H1 (cell line): ENCODE measurements at regions not wholly inside any gene's neighbourhood (a gene's known extent, or its start where the extent isn't known, plus 50 kb on each side); places are given as distances from the start of the nearest gene placed in this dataset.

Experiments
- BRCA1 ChIP-seq: IDR thresholded peaks from 2 replicates; pipeline ENCODE4 v1.6.1; 2012; ENCODE audit warnings: low read depth, low read length, improper control_type of control experiment
- CHD1 ChIP-seq: IDR thresholded peaks from 2 replicates; pipeline ENCODE4 v1.6.1; 2012; ENCODE audit warnings: low read depth, low read length, improper control_type of control experiment
- CTBP2 ChIP-seq: IDR thresholded peaks from 2 replicates; pipeline ENCODE4 v1.7.0; 2011; ENCODE audit warnings: borderline replicate concordance, mild to moderate bottlenecking, moderate library complexity, mixed read lengths, low read length; ENCODE audit not compliant: insufficient read depth, insufficient read length
- RBBP5 ChIP-seq: IDR thresholded peaks from 2 replicates; pipeline ENCODE4 v1.7.1; 2012; ENCODE audit warnings: low read depth, mild to moderate bottlenecking, inconsistent platforms, low read length, moderate library complexity, borderline replicate concordance
- SIX5 ChIP-seq: IDR thresholded peaks from 2 replicates; pipeline ENCODE4 v1.6.1; 2011; ENCODE audit warnings: mild to moderate bottlenecking, low read depth, low read length
- SP2 ChIP-seq: IDR thresholded peaks from 2 replicates; pipeline ENCODE4 v1.6.1; 2012; ENCODE audit warnings: mild to moderate bottlenecking, low read length, inconsistent platforms
- TEAD4 ChIP-seq: IDR thresholded peaks from 2 replicates; pipeline ENCODE4 v1.6.1; 2012; ENCODE audit warnings: low read depth, low read length, inconsistent platforms, mixed read lengths
- TF ChIP-seq, protein P1 (sequence below): fragments of 300-600 bp; sonication (generic); IDR thresholded peaks from 2 replicates; pipeline ENCODE4 v1.7.1; 2012; ENCODE audit warnings: low read length, moderate library complexity, mild to moderate bottlenecking, inconsistent platforms; ENCODE audit not compliant: insufficient replicate concordance
- TF ChIP-seq, protein P2 (sequence below): IDR thresholded peaks from 2 replicates; pipeline ENCODE4 v1.6.1; 2011; ENCODE audit warnings: low read length, improper control_type of control experiment

DNA sequence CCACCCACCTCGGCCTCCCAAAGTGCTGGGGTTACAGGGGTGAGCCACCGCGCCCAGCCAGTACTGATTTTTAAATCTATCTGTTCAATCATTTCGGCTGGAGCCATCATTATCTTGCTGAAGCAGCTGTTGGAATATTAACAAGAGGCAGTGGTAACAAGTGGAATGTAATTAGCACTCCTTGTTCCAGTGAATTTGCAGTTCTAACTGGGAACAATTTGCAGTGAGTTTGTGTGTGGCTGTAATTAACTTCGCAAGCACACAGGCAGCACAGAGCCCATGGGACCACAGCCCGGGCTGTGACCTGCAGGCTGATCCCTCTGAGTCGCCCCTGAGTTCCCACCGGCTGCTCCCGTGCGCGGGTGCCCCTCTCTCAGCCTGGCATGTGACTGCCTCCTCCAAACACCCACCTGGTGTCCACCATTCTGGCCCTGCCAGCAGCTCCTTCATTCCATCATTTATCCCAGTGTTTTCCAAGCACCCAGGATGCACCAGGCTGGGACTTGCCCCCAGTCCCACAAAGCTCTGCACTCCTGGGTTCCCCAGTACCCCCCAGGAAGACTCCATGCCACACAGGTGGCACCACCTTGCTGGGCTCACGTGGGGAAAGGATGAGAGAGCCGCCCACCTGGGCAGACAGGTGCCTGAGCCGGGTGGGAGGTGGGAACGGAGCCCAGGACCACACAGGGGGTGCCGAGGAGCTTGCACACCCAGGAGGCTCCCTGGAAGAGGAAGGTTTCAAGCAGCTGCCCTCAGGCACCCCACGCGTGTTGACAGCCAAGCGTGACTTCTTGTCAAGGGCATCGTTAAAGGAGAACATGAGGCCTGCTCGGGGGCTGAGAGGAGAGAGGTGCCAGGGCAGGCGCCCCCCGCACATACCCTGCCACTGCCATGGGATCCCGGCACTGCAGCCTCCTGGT is 75.2 kb downstream of the YTHDF1 start (continued):
- TF ChIP-seq, protein P1, sequence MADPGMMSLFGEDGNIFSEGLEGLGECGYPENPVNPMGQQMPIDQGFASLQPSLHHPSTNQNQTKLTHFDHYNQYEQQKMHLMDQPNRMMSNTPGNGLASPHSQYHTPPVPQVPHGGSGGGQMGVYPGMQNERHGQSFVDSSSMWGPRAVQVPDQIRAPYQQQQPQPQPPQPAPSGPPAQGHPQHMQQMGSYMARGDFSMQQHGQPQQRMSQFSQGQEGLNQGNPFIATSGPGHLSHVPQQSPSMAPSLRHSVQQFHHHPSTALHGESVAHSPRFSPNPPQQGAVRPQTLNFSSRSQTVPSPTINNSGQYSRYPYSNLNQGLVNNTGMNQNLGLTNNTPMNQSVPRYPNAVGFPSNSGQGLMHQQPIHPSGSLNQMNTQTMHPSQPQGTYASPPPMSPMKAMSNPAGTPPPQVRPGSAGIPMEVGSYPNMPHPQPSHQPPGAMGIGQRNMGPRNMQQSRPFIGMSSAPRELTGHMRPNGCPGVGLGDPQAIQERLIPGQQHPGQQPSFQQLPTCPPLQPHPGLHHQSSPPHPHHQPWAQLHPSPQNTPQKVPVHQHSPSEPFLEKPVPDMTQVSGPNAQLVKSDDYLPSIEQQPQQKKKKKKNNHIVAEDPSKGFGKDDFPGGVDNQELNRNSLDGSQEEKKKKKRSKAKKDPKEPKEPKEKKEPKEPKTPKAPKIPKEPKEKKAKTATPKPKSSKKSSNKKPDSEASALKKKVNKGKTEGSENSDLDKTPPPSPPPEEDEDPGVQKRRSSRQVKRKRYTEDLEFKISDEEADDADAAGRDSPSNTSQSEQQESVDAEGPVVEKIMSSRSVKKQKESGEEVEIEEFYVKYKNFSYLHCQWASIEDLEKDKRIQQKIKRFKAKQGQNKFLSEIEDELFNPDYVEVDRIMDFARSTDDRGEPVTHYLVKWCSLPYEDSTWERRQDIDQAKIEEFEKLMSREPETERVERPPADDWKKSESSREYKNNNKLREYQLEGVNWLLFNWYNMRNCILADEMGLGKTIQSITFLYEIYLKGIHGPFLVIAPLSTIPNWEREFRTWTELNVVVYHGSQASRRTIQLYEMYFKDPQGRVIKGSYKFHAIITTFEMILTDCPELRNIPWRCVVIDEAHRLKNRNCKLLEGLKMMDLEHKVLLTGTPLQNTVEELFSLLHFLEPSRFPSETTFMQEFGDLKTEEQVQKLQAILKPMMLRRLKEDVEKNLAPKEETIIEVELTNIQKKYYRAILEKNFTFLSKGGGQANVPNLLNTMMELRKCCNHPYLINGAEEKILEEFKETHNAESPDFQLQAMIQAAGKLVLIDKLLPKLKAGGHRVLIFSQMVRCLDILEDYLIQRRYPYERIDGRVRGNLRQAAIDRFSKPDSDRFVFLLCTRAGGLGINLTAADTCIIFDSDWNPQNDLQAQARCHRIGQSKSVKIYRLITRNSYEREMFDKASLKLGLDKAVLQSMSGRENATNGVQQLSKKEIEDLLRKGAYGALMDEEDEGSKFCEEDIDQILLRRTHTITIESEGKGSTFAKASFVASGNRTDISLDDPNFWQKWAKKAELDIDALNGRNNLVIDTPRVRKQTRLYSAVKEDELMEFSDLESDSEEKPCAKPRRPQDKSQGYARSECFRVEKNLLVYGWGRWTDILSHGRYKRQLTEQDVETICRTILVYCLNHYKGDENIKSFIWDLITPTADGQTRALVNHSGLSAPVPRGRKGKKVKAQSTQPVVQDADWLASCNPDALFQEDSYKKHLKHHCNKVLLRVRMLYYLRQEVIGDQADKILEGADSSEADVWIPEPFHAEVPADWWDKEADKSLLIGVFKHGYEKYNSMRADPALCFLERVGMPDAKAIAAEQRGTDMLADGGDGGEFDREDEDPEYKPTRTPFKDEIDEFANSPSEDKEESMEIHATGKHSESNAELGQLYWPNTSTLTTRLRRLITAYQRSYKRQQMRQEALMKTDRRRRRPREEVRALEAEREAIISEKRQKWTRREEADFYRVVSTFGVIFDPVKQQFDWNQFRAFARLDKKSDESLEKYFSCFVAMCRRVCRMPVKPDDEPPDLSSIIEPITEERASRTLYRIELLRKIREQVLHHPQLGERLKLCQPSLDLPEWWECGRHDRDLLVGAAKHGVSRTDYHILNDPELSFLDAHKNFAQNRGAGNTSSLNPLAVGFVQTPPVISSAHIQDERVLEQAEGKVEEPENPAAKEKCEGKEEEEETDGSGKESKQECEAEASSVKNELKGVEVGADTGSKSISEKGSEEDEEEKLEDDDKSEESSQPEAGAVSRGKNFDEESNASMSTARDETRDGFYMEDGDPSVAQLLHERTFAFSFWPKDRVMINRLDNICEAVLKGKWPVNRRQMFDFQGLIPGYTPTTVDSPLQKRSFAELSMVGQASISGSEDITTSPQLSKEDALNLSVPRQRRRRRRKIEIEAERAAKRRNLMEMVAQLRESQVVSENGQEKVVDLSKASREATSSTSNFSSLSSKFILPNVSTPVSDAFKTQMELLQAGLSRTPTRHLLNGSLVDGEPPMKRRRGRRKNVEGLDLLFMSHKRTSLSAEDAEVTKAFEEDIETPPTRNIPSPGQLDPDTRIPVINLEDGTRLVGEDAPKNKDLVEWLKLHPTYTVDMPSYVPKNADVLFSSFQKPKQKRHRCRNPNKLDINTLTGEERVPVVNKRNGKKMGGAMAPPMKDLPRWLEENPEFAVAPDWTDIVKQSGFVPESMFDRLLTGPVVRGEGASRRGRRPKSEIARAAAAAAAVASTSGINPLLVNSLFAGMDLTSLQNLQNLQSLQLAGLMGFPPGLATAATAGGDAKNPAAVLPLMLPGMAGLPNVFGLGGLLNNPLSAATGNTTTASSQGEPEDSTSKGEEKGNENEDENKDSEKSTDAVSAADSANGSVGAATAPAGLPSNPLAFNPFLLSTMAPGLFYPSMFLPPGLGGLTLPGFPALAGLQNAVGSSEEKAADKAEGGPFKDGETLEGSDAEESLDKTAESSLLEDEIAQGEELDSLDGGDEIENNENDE, result no peak
- TF ChIP-seq SIX5 (no peak), CTBP2 (no peak), RBBP5 (no peak), CHD1 (no peak), BRCA1 (no peak), TEAD4 (no peak), SP2 (no peak)
- TF ChIP-seq, protein P2, sequence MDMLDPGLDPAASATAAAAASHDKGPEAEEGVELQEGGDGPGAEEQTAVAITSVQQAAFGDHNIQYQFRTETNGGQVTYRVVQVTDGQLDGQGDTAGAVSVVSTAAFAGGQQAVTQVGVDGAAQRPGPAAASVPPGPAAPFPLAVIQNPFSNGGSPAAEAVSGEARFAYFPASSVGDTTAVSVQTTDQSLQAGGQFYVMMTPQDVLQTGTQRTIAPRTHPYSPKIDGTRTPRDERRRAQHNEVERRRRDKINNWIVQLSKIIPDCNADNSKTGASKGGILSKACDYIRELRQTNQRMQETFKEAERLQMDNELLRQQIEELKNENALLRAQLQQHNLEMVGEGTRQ, result no peak
